Spleen (tissue), 11 donors: ENCODE measurements at regions not wholly inside any gene's neighbourhood (a gene's known extent, or its start where the extent isn't known, plus 50 kb on each side); places are given as distances from the start of the nearest gene placed in this dataset.
A peak's percentile ranks its signal among the peaks of the same experiment; 100 is the strongest.

ENCODE experiments used
- DNase-seq: peaks from one replicate; pipeline ENCODE4 v3.0.0-alpha.2; 2020
- H3K27ac ChIP-seq, 8 donors: fragments of 200-600 bp; sonication (generic) in 7 of 8; 1 replicate in 4 of 8; 2 replicates in 4 of 8; pipeline versions ENCODE4 v1.5.0 to v1.8.0; 2016 to 2021; ENCODE audit warnings: inconsistent platforms in 4 of 8, mild to moderate bottlenecking in 4 of 8, moderate library complexity in 1 of 8
- H3K27me3 ChIP-seq, 7 donors: fragments of 200-600 bp; sonication (generic) in 6 of 7; replicated peaks in 1 of 7; 1 replicate in 4 of 7; 2 replicates in 3 of 7; pipeline versions ENCODE4 v1.5.0 to v1.8.0; 2016 to 2021; ENCODE audit warnings: inconsistent platforms in 3 of 7, mild to moderate bottlenecking in 1 of 7
- H3K36me3 ChIP-seq, 6 donors: fragments of 200-600 bp; sonication (generic) in 5 of 6; 1 replicate in 4 of 6; 2 replicates in 2 of 6; pipeline versions ENCODE4 v1.5.0 to v1.8.0; 2016 to 2021; ENCODE audit warnings: inconsistent platforms in 2 of 6
- H3K4me1 ChIP-seq, 6 donors: fragments of 200-600 bp; sonication (generic) in 5 of 6; 1 replicate in 3 of 6; 2 replicates in 3 of 6; pipeline versions ENCODE4 v1.5.0 to v1.8.0; 2016 to 2021; ENCODE audit warnings: inconsistent platforms in 3 of 6
- H3K4me3 ChIP-seq, 8 donors: fragments of 200-600 bp; sonication (generic) in 7 of 8; 1 replicate in 4 of 8; 2 replicates in 4 of 8; pipeline versions ENCODE4 v1.5.0 to v1.8.0; 2016 to 2021; ENCODE audit warnings: inconsistent platforms in 4 of 8, mild to moderate bottlenecking in 4 of 8, moderate library complexity in 2 of 8
- H3K9me3 ChIP-seq, 8 donors: fragments of 200-600 bp; sonication (generic) in 7 of 8; 1 replicate in 4 of 8; 2 replicates in 4 of 8; pipeline versions ENCODE4 v1.5.0 to v1.8.0; 2016 to 2021; ENCODE audit warnings: inconsistent platforms in 4 of 8
- CTCF ChIP-seq, 11 experiments: fragments of 200-600 bp in 7 of 11; fragments of 450-650 bp in 4 of 11; sonication (generic) in 4 of 11; IDR thresholded peaks in 8 of 11; conservative IDR thresholded peaks in 3 of 11; 1 replicate in 7 of 11; 2 replicates in 4 of 11; pipeline versions ENCODE4 v1.4.0 to v1.8.0; 2016 to 2021; ENCODE audit warnings: antibody characterized with exemption in 11 of 11, inconsistent platforms in 4 of 11, mild to moderate bottlenecking in 1 of 11
- POLR2A ChIP-seq, 3 donors: fragments of 450-650 bp; IDR thresholded peaks; one replicate each; pipeline ENCODE4 v1.5.1; 2017; ENCODE audit warnings: antibody characterized with exemption in 3 of 3, mild to moderate bottlenecking in 1 of 3
- POLR2AphosphoS5 ChIP-seq, 3 donors: sonication (generic); formaldehyde crosslinking; IDR thresholded peaks; one replicate each; pipeline ENCODE4 v1.5.1; 2017; ENCODE audit warnings: antibody characterized with exemption in 3 of 3
- WGBS, 5 donors: extraction: QIAGEN DNeasy Blood & Tissue Kit in 3 of 5; methylation state at CpG; one replicate each; pipeline versions ENCODE4 v1.1.5 to v1.1.7; 2013 to 2018; 5-methylcytosine and 5-hydroxymethylcytosine counted together
- intact Hi-C: fragments of 100-400 bp; cut with DNase I; formaldehyde crosslinking; loops from one replicate; pipeline ENCODE4 v1.15.0; 2023; ENCODE audit warnings: low total_unique reads
- donor health status: healthy with polysubstance abuse.
- donor health status: DM: no; HTN: no; CAD: no; lungs with moderate emphysema.
- donor health status: DM: no; HTN: no; CAD: no.
- donor health status: Bipolar disorder and iron deficiency.
- donor health status: healthy.
- donor health status: DM: no; HTN: no; CAD: no.
- donor health status: DM: yes; HTN: yes; CAD: no.

GRCh38 chr14:101082036-101082435 is 178.5 kb upstream of the RTL1 start:
- H3K27me3 ChIP-seq: peaks cover 0 to 24% (median 11%) of the 10 kb centered on the region in 7 donors
- no peak for DNase-seq
- H3K9me3 ChIP-seq: peaks cover 0 to 12% (median 0%) of the 10 kb centered on the region in 8 donors
- TF ChIP-seq POLR2AphosphoS5 (IDR thresholded peaks at IDR 0.05) (no peak), POLR2A (IDR thresholded peaks at IDR 0.05) (no peak), CTCF (IDR thresholded peaks at IDR 0.05 in 8 of 11, conservative IDR thresholded peaks at IDR 0.05 in 3 of 11) (no peak)
- H3K4me1 ChIP-seq: peaks cover 0 to 15% (median 7%) of the 10 kb centered on the region in 6 donors
- H3K4me3 ChIP-seq: no peak overlapping the region
- WGBS, 5 donors: 77 to 90% (median 82%) methylated on average over 10 of the region's 10 CpGs
- H3K27ac ChIP-seq: no peak overlapping the region
- no peaks in the 10 kb centered on the region for H3K36me3 ChIP-seq
- intact Hi-C loops: no loop called here

DNA sequence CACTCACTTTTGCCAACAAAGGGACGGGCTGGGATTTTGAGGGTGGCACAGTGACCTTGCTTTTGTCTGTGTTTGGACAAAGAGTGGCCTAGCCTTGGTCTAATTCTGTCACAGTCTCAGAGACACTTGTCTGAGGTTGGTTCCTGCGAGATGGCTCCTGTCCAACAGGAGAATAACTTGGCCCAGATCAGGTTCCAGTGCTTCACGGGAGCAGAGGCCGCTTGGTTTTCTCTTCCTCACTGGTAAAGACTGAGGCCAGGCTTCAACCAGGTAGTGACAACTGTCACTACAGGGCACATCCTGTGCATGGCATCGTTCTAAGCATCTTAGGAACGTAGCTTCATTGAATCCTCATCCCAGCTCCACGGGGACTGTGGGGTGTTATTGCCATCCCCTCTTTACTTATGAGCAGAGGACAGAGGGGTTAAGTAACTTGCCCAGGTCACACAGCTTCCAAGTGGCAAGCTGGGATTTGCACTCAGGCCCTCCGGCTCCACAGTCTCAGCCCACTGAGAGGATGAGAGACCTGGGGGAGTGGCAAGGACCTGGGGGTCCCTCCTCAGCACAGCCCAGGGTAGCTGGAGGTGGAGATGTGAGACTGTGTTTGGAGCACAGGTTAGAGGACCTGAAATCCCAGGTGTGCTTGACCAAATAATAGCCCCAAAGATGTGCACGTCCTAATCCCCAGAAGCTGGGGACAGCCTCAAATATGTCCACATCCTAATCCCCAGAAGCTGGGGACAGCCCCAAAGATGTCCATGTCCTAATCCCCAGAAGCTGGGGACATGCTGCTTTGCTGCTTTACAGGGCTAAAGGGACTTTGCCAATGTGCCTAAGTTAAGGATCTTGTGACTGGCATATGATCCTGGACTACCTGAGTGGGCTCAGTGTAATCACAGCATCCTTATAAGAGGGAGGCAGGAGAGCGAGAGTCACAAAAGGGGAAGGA is 179.2 kb upstream of the RTL1 start:
- no peak overlapping the region for H3K4me3 ChIP-seq
- no peak overlapping the region for H3K27ac ChIP-seq
- DNase-seq: peak; percentile 60
- no peak for TF ChIP-seq POLR2AphosphoS5 (IDR thresholded peaks at IDR 0.05)
- TF ChIP-seq POLR2A (IDR thresholded peaks at IDR 0.05): no peak
- no peak for TF ChIP-seq CTCF (IDR thresholded peaks at IDR 0.05 in 8 of 11, conservative IDR thresholded peaks at IDR 0.05 in 3 of 11)
- intact Hi-C loops: no loop called here
- peaks cover 0 to 12% (median 0%) of the 10 kb centered on the region in 8 donors for H3K9me3 ChIP-seq
- peaks cover 0 to 17% (median 9%) of the 10 kb centered on the region in 7 donors for H3K27me3 ChIP-seq
- H3K36me3 ChIP-seq: no peaks in the 10 kb centered on the region
- 69 to 87% (median 78%) methylated on average over 8 to 10 of the region's 10 CpGs for WGBS, 5 donors
- peaks cover 0 to 9% (median 2%) of the 10 kb centered on the region in 6 donors for H3K4me1 ChIP-seq

DNA sequence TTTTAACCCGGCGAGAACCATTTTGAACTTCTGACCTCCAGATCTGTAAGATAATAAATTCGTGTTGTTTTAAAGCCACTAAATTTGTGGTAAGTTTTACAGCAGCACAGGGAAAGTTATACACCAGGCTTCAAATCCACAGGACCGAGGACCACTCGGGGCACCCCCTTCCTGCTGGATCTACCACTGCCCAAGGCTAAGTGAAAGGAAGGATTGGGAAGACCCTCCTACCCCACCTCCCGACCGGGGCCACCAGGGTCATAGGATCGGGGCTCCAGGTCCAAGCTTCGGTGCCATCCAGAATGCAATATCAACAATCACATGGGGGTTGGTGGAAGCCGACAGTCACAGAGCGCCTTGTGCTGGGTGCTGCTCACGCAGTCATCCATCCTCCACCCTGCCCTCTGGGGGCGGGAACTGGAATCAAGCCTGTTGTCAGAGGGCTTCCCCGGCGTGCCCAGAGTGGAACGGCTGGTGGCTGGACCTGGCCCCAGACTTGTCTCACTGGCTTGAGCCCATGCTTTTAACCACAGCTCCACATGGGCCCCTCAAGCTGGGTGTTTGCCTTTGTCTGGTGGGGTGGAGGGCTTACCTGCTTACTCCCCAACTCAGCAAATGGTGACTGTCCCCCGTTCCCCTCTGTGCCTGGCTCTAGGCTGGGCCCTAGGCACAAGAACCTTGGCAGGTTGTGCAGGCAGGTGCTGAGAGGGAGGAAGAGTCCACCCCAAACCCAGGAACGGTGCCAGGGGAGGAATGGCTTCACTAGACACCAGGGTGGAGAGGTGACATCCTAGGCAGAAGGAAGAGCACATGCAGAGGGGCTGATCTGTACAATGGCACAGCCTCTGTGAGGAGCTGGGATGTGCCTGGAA is 180.3 kb upstream of the RTL1 start:
- no peak overlapping the region for H3K27ac ChIP-seq
- peaks cover 0 to 6% (median 0%) of the 10 kb centered on the region in 7 donors for H3K27me3 ChIP-seq
- peaks cover 0 to 12% (median 0%) of the 10 kb centered on the region in 8 donors for H3K9me3 ChIP-seq
- peak; percentile 65 for DNase-seq
- no peak overlapping the region for H3K4me3 ChIP-seq
- intact Hi-C loops: no loop called here
- no peaks in the 10 kb centered on the region for H3K36me3 ChIP-seq
- TF ChIP-seq POLR2A (IDR thresholded peaks at IDR 0.05): no peak
- TF ChIP-seq POLR2AphosphoS5 (IDR thresholded peaks at IDR 0.05): no peak
- no peak for TF ChIP-seq CTCF (IDR thresholded peaks at IDR 0.05 in 8 of 11, conservative IDR thresholded peaks at IDR 0.05 in 3 of 11)
- peaks cover 0 to 5% (median 0%) of the 10 kb centered on the region in 6 donors for H3K4me1 ChIP-seq
- 78 to 87% (median 82%) methylated on average over 15 to 18 of the region's 18 CpGs for WGBS, 5 donors
